Lower leg skin (tissue), 3 donors: ENCODE measurements at regions not wholly inside any gene's neighbourhood (a gene's known extent, or its start where the extent isn't known, plus 50 kb on each side); places are given as distances from the start of the nearest gene placed in this dataset.

ENCODE experiments used
- POLR2A ChIP-seq, 2 donors: fragments of 450-650 bp; IDR thresholded peaks; one replicate each; pipeline ENCODE4 v1.6.1; 2016 to 2017; ENCODE audit warnings: antibody characterized with exemption in 2 of 2, mild to moderate bottlenecking in 1 of 2, moderate library complexity in 1 of 2
- TF ChIP-seq, protein P1 (sequence below), 3 donors: fragments of 450-650 bp; IDR thresholded peaks; one replicate each; pipeline ENCODE4 v1.5.1; 2016; ENCODE audit warnings: antibody characterized with exemption in 3 of 3, mild to moderate bottlenecking in 3 of 3, moderate library complexity in 2 of 3

DNA sequence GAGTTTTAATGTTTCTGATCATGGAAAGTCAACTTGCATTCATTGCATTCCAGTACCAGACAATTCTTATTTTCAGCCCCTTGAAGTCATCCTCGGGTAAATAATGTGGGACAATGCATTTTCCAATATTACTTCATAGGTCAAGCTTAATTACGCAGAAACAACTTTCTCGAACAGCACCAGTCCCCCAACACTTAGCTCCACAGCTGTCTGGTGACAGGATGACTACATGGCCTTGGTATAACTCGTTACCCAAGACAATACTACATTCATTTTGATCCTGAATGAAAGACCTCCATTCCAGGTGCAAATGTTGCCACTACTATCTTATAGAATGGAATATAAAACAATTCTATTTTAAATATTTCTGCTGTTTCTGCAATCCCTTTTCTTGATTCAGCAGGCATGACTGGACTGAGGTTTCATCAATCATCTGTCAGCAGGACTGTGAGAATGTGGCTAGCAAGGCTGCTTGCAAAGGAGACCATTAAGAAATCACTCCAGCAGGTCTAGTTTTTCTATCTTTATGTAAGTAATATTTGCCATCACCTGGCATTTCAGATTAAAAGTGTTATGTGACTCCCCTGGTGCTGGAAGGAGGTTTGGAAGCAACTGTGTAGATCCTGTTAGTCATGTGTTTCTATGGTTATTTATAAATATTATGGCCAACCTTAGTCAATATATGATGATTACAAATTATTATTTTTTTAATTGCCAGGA, 147.9 kb downstream of the HAO1 start:
- TF ChIP-seq, protein P1, sequence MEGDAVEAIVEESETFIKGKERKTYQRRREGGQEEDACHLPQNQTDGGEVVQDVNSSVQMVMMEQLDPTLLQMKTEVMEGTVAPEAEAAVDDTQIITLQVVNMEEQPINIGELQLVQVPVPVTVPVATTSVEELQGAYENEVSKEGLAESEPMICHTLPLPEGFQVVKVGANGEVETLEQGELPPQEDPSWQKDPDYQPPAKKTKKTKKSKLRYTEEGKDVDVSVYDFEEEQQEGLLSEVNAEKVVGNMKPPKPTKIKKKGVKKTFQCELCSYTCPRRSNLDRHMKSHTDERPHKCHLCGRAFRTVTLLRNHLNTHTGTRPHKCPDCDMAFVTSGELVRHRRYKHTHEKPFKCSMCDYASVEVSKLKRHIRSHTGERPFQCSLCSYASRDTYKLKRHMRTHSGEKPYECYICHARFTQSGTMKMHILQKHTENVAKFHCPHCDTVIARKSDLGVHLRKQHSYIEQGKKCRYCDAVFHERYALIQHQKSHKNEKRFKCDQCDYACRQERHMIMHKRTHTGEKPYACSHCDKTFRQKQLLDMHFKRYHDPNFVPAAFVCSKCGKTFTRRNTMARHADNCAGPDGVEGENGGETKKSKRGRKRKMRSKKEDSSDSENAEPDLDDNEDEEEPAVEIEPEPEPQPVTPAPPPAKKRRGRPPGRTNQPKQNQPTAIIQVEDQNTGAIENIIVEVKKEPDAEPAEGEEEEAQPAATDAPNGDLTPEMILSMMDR (IDR thresholded peaks at IDR 0.05) = no peak
- TF ChIP-seq POLR2A (IDR thresholded peaks at IDR 0.05) = no peak
